ENCODE measurements at regions not wholly inside any gene's neighbourhood (a gene's known extent, or its start where the extent isn't known, plus 50 kb on each side); places are given as distances from the start of the nearest gene placed in this dataset.
"Not testable (repeated sequence)": the region's sequence is repeated elsewhere in the genome, so short reads cannot be mapped to it uniquely, and the experiment has no call there.

DNA sequence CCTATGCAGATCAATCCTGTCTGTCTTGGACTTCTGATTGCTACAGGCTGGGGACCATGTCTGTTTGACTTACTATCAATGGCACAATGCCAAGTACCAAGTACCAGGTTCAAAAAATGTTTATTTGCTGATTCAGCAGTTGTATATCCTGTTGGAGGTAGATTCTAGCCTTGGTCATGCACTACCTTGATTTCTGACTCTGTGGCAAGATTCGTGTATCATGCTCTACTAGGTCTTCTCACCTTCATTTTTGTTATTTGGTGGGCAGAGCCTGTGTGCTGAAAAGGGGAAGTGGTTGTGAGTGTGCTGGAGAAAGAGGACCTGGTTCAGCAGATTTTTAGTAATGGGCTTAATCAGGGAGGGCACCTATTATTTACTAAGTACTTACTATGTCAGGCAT is 192.4 kb upstream of the MYLIP start:
- intact Hi-C loops (cut with micrococcal nuclease; ENCODE audit: unreplicated experiment) (no loop called here), in situ Hi-C loops (cut with HindIII; ENCODE audit: low pct_unique_long_range_greater_than_20kb, low sequenced_read_pairs) (no loop called here)
- ChIA-PET CTCF (no interaction called here), POLR2A (no interaction called here)
- ATAC-seq (no peak), DNase-seq (ENCODE audit: low read depth, low spot score) (no peak)
- TF ChIP-seq, protein P1, sequence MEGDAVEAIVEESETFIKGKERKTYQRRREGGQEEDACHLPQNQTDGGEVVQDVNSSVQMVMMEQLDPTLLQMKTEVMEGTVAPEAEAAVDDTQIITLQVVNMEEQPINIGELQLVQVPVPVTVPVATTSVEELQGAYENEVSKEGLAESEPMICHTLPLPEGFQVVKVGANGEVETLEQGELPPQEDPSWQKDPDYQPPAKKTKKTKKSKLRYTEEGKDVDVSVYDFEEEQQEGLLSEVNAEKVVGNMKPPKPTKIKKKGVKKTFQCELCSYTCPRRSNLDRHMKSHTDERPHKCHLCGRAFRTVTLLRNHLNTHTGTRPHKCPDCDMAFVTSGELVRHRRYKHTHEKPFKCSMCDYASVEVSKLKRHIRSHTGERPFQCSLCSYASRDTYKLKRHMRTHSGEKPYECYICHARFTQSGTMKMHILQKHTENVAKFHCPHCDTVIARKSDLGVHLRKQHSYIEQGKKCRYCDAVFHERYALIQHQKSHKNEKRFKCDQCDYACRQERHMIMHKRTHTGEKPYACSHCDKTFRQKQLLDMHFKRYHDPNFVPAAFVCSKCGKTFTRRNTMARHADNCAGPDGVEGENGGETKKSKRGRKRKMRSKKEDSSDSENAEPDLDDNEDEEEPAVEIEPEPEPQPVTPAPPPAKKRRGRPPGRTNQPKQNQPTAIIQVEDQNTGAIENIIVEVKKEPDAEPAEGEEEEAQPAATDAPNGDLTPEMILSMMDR (IDR thresholded peaks at IDR 0.05) = no peak
- Histone ChIP-seq H3K9me3 (ENCODE audit: control insufficient read depth, insufficient read depth, low read depth, low read length) (no peaks in the 10 kb centered on the region), H3K27ac (ENCODE audit: low read length) (no peak overlapping the region), H3K27me3 (ENCODE audit: control insufficient read depth, insufficient read depth, low read length) (no peaks in the 10 kb centered on the region), H3K36me3 (ENCODE audit: control insufficient read depth, insufficient read depth, low read length) (no peaks in the 10 kb centered on the region), H3K4me1 (ENCODE audit: control insufficient read depth, insufficient read depth, low read length) (no peaks in the 10 kb centered on the region), H3K4me3 (ENCODE audit: low read depth in 2 of 2, low read length in 2 of 2) (no peak overlapping the region)
- BruUV-seq (replicated peaks) = no TSS peak

DNA sequence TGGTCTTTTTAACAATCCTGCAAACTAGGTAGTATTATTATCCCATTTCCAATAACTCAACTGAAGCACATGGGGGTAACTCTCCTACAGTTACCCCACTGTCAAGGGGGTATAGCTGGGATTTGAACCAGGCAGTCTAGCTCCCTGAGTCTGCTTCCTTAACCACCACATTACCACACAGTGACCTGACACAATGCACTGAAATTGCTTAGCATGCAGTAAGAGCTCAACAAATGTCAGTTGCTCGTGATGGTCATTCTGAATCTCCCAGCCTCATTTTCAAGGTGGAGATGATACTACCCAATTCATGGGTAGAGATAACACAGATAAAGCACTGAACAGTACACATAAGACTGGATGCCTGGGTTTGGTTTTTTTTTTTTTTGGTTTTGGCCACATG is 193.2 kb upstream of the MYLIP start:
- in situ Hi-C loops (cut with HindIII; ENCODE audit: low pct_unique_long_range_greater_than_20kb, low sequenced_read_pairs) (no loop called here), intact Hi-C loops (cut with micrococcal nuclease; ENCODE audit: unreplicated experiment) (no loop called here)
- Histone ChIP-seq H3K36me3 (ENCODE audit: control insufficient read depth, insufficient read depth, low read length) (no peaks in the 10 kb centered on the region), H3K27ac (ENCODE audit: low read length) (no peak overlapping the region), H3K4me3 (ENCODE audit: low read depth in 2 of 2, low read length in 2 of 2) (no peak overlapping the region), H3K9me3 (ENCODE audit: control insufficient read depth, insufficient read depth, low read depth, low read length) (no peaks in the 10 kb centered on the region), H3K27me3 (ENCODE audit: control insufficient read depth, insufficient read depth, low read length) (no peaks in the 10 kb centered on the region), H3K4me1 (ENCODE audit: control insufficient read depth, insufficient read depth, low read length) (no peaks in the 10 kb centered on the region)
- DNase-seq (ENCODE audit: low read depth, low spot score) (no peak), ATAC-seq (no peak)
- TF ChIP-seq, protein P1 (IDR thresholded peaks at IDR 0.05) = no peak
- TF ChIP-seq, protein P2, sequence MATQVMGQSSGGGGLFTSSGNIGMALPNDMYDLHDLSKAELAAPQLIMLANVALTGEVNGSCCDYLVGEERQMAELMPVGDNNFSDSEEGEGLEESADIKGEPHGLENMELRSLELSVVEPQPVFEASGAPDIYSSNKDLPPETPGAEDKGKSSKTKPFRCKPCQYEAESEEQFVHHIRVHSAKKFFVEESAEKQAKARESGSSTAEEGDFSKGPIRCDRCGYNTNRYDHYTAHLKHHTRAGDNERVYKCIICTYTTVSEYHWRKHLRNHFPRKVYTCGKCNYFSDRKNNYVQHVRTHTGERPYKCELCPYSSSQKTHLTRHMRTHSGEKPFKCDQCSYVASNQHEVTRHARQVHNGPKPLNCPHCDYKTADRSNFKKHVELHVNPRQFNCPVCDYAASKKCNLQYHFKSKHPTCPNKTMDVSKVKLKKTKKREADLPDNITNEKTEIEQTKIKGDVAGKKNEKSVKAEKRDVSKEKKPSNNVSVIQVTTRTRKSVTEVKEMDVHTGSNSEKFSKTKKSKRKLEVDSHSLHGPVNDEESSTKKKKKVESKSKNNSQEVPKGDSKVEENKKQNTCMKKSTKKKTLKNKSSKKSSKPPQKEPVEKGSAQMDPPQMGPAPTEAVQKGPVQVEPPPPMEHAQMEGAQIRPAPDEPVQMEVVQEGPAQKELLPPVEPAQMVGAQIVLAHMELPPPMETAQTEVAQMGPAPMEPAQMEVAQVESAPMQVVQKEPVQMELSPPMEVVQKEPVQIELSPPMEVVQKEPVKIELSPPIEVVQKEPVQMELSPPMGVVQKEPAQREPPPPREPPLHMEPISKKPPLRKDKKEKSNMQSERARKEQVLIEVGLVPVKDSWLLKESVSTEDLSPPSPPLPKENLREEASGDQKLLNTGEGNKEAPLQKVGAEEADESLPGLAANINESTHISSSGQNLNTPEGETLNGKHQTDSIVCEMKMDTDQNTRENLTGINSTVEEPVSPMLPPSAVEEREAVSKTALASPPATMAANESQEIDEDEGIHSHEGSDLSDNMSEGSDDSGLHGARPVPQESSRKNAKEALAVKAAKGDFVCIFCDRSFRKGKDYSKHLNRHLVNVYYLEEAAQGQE (IDR thresholded peaks at IDR 0.05; ENCODE audit: insufficient read depth in 1 of 2, low read depth in 2 of 2, low read length in 1 of 2) = no peak
- TF ChIP-seq POLR2AphosphoS5 (IDR thresholded peaks at IDR 0.05; ENCODE audit: low read depth, low read length) (no peak), SIN3A (IDR thresholded peaks at IDR 0.05; ENCODE audit: borderline replicate concordance, insufficient read depth, low read depth, low read length) (no peak)
- CTCF ChIA-PET = interaction anchor here (0.7 kb wide), 1 partner anchor 245 kb away, joined by 7 read pairs; no protein-coding TSS in a partner anchor
- POLR2A ChIA-PET = no interaction called here
- BruUV-seq (replicated peaks) = no TSS peak

DNA sequence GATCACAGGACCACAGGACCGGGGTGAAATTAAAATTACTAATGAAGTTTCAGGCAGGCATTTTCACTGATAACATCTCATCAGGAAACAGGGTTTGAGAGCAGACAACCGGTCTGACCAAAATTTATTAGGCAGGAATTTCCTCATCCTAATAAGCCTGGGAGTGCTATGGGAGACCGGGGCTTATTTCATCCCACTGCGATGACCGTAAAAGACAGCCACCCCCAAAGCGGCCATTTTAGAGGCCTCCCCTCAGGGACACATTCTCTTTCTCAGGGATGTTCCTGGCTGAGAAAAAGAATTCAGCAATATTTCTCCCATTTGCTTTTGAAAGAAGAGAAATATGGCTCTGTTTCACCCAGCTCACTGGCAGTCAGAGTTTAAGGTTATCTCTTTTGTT is 197.2 kb upstream of the MYLIP start:
- H3K9me3 ChIP-seq (ENCODE audit: control insufficient read depth, insufficient read depth, low read depth, low read length); intact Hi-C loops (cut with micrococcal nuclease; ENCODE audit: unreplicated experiment); H3K27me3 ChIP-seq (ENCODE audit: control insufficient read depth, insufficient read depth, low read length); H3K4me1 ChIP-seq (ENCODE audit: control insufficient read depth, insufficient read depth, low read length); H3K36me3 ChIP-seq (ENCODE audit: control insufficient read depth, insufficient read depth, low read length); BruUV-seq (replicated peaks); in situ Hi-C loops (cut with HindIII; ENCODE audit: low pct_unique_long_range_greater_than_20kb, low sequenced_read_pairs); ATAC-seq; POLR2A ChIA-PET; CTCF ChIA-PET; DNase-seq (ENCODE audit: low read depth, low spot score); H3K27ac ChIP-seq (ENCODE audit: low read length); H3K4me3 ChIP-seq (ENCODE audit: low read depth in 2 of 2, low read length in 2 of 2): not testable (repeated sequence)

Measured in Panc1 (cell line).